Keratinocyte (primary cell): ENCODE measurements at regions not wholly inside any gene's neighbourhood (a gene's known extent, or its start where the extent isn't known, plus 50 kb on each side); places are given as distances from the start of the nearest gene placed in this dataset.

ENCODE experiments used
- EZH2 ChIP-seq: IDR thresholded peaks from one replicate; pipeline ENCODE4 v1.6.1; 2012; ENCODE audit warnings: inconsistent platforms, mild to moderate bottlenecking, low read length, moderate library complexity
- TF ChIP-seq, protein P1 (sequence below), 3 experiments: IDR thresholded peaks in 1 of 3; conservative IDR thresholded peaks in 1 of 3; optimal IDR thresholded peaks in 1 of 3; 2 replicates in 2 of 3; 3 replicates in 1 of 3; pipeline versions ENCODE3 to v1.5.1; 2011; ENCODE audit warnings: low read length in 3 of 3, mild to moderate bottlenecking in 3 of 3, moderate library complexity in 2 of 3, control low read depth in 1 of 3, inconsistent platforms in 1 of 3; ENCODE audit not compliant: insufficient read depth in 2 of 3; ENCODE audit errors: extremely low read depth in 1 of 3

DNA sequence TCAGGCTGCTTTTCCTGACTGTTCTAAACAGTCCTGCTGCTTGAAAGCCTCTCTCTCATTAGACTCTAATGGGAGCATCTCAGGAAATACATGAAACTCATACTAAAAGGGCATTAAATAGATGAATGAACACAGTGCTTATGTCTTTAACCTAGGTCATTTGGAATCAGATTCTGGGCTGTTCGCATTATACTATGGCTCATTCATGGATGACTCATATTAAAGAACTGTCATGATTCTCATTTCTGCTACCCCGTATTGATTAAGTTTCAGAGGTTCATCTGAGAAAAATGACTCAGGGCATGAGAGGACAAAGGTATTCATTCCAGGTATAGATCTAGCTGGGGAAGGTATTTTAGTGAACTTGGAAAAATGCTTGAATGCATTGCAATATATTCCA is 335.5 kb downstream of the GJA1 start:
- TF ChIP-seq EZH2, result no peak
- TF ChIP-seq, protein P1, sequence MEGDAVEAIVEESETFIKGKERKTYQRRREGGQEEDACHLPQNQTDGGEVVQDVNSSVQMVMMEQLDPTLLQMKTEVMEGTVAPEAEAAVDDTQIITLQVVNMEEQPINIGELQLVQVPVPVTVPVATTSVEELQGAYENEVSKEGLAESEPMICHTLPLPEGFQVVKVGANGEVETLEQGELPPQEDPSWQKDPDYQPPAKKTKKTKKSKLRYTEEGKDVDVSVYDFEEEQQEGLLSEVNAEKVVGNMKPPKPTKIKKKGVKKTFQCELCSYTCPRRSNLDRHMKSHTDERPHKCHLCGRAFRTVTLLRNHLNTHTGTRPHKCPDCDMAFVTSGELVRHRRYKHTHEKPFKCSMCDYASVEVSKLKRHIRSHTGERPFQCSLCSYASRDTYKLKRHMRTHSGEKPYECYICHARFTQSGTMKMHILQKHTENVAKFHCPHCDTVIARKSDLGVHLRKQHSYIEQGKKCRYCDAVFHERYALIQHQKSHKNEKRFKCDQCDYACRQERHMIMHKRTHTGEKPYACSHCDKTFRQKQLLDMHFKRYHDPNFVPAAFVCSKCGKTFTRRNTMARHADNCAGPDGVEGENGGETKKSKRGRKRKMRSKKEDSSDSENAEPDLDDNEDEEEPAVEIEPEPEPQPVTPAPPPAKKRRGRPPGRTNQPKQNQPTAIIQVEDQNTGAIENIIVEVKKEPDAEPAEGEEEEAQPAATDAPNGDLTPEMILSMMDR (optimal IDR thresholded peaks at IDR 0.05 in 1 of 3, IDR thresholded peaks at IDR 0.05 in 1 of 3, conservative IDR thresholded peaks at IDR 0.05 in 1 of 3; ENCODE audit: extremely low read depth in 1 of 3, insufficient read depth in 2 of 3, low read length in 3 of 3), result no peak
